CD4-positive, alpha-beta T cell (primary cell): ENCODE measurements at regions not wholly inside any gene's neighbourhood (a gene's known extent, or its start where the extent isn't known, plus 50 kb on each side); places are given as distances from the start of the nearest gene placed in this dataset.

Experiments
- ATAC-seq: fragments of 200-7000 bp; cut with Tn5 transposase; one replicate; pipeline ENCODE4 v1.10.0; 2022; ENCODE audit warnings: mild to moderate bottlenecking; ENCODE audit not compliant: poor library complexity
- CTCF ChIA-PET: fragments of 350-600 bp; sonication (Branson Sonifier 250); formaldehyde crosslinking; loops from one replicate; lab custom pipeline; 2021; ENCODE audit warnings: antibody characterized with exemption, inconsistent platforms; lab: Charles Lee
- POLR2A ChIA-PET: fragments of 350-600 bp; sonication (Branson Sonifier 250); formaldehyde crosslinking; loops from one replicate; lab custom pipeline; 2021; ENCODE audit warnings: antibody characterized with exemption, inconsistent platforms; lab: Charles Lee
- DNase-seq, 14 experiments: peaks; one replicate each; pipeline ENCODE4 v3.0.0-alpha.2; 2013 to 2020; ENCODE audit warnings: mixed read lengths in 2 of 14
- H3K27ac ChIP-seq, 2 donors: one replicate each; pipeline versions ENCODE4 v1.5.1 to v1.7.0; 2013; ENCODE audit warnings: low read length in 2 of 2, low read depth in 1 of 2, mild to moderate bottlenecking in 1 of 2
- H3K27me3 ChIP-seq, 2 experiments: 1 replicate in 1 of 2; 2 replicates in 1 of 2; pipeline versions ENCODE4 v1.6.1 to v1.7.0; 2013; ENCODE audit warnings: low read length in 2 of 2, control low read depth in 1 of 2, mild to moderate bottlenecking in 1 of 2, moderate library complexity in 1 of 2; ENCODE audit not compliant: insufficient read depth in 2 of 2, control insufficient read depth in 1 of 2
- H3K36me3 ChIP-seq: one replicate; pipeline ENCODE4 v1.6.1; 2013; ENCODE audit warnings: low read length, control low read depth; ENCODE audit not compliant: insufficient read depth
- H3K4me1 ChIP-seq: one replicate; pipeline ENCODE4 v1.6.1; 2013; ENCODE audit warnings: low read length, control low read depth; ENCODE audit not compliant: insufficient read depth
- H3K4me3 ChIP-seq: one replicate; pipeline ENCODE4 v1.5.1; 2013; ENCODE audit warnings: mild to moderate bottlenecking, low read length, moderate library complexity
- H3K9me3 ChIP-seq, 2 experiments: 1 replicate in 1 of 2; 2 replicates in 1 of 2; pipeline versions ENCODE4 v1.6.1 to v1.7.0; 2013; ENCODE audit warnings: low read length in 2 of 2, mild to moderate bottlenecking in 2 of 2, control low read depth in 1 of 2, moderate library complexity in 1 of 2; ENCODE audit not compliant: control insufficient read depth in 1 of 2, insufficient read depth in 1 of 2
- H3K27ac Mint-ChIP-seq: one replicate; pipeline ENCODE4 v1.8.0; 2020; ENCODE audit warnings: mixed read lengths
- H3K27me3 Mint-ChIP-seq: one replicate; pipeline ENCODE4 v1.8.0; 2021; ENCODE audit warnings: mixed read lengths
- H3K36me3 Mint-ChIP-seq: one replicate; pipeline ENCODE4 v1.8.0; 2021; ENCODE audit warnings: low read depth, mixed read lengths
- H3K4me1 Mint-ChIP-seq: one replicate; pipeline ENCODE4 v1.8.0; 2021; ENCODE audit warnings: low read depth, mixed read lengths
- H3K4me3 Mint-ChIP-seq: one replicate; pipeline ENCODE4 v1.8.0; 2020; ENCODE audit warnings: mild to moderate bottlenecking, mixed read lengths
- H3K9me3 Mint-ChIP-seq: one replicate; pipeline ENCODE4 v1.8.0; 2020; ENCODE audit warnings: mixed read lengths
- CTCF ChIP-seq: fragments of 200-600 bp; IDR thresholded peaks from one replicate; pipeline ENCODE4 v1.8.0; 2022; ENCODE audit warnings: antibody characterized with exemption, mild to moderate bottlenecking
- intact Hi-C, 2 experiments: fragments of 100-400 bp; cut with DNase I in 1 of 2; cut with micrococcal nuclease in 1 of 2; formaldehyde crosslinking; loops; one replicate each; pipeline versions ENCODE4 v1.15.1 to v1.9.0; 2023 to 2025; cut with DNase I, micrococcal nuclease

GRCh38 chr10:36788152-36788551 lies 337.2 kb upstream of the ANKRD30A start:
- Mint-ChIP-seq H3K27ac (no peak overlapping the region), H3K4me3 (no peak overlapping the region), H3K36me3 (no peaks in the 10 kb centered on the region), H3K9me3 (peaks cover 2% of the 10 kb centered on the region), H3K4me1 (no peaks in the 10 kb centered on the region), H3K27me3 (no peaks in the 10 kb centered on the region)
- H3K27me3 ChIP-seq = no peaks in the 10 kb centered on the region
- ChIA-PET CTCF (no interaction called here), POLR2A (no interaction called here)
- no peak for TF ChIP-seq CTCF
- H3K36me3 ChIP-seq = no peaks in the 10 kb centered on the region
- intact Hi-C loops = no loop called here
- H3K9me3 ChIP-seq = peaks cover 0 to 30% of the 10 kb centered on the region in 2 experiments
- no peak for ATAC-seq
- no peak overlapping the region for H3K27ac ChIP-seq
- no peaks in the 10 kb centered on the region for H3K4me1 ChIP-seq
- no peak overlapping the region for H3K4me3 ChIP-seq
- no peak for DNase-seq

- intact Hi-C loops = no loop called here
- ATAC-seq = no peak
- Histone ChIP-seq H3K4me1 (no peaks in the 10 kb centered on the region), H3K9me3 (peaks cover 0 to 16% of the 10 kb centered on the region in 2 experiments), H3K27ac (no peak overlapping the region), H3K27me3 (no peaks in the 10 kb centered on the region), H3K4me3 (no peak overlapping the region), H3K36me3 (no peaks in the 10 kb centered on the region)
- Mint-ChIP-seq H3K36me3 (no peaks in the 10 kb centered on the region), H3K27ac (no peak overlapping the region), H3K9me3 (peaks cover 2% of the 10 kb centered on the region), H3K4me3 (no peak overlapping the region), H3K27me3 (no peaks in the 10 kb centered on the region), H3K4me1 (no peaks in the 10 kb centered on the region)
- no peak for DNase-seq
- no peak for TF ChIP-seq CTCF
- ChIA-PET CTCF (no interaction called here), POLR2A (no interaction called here)
Measured at GRCh38 chr10:36783400-36783799, 342.0 kb upstream of the ANKRD30A start.

- DNase-seq (no peak), ATAC-seq (no peak)
- Mint-ChIP-seq H3K4me3 (no peak overlapping the region), H3K9me3 (peaks cover 2% of the 10 kb centered on the region), H3K4me1 (no peaks in the 10 kb centered on the region), H3K27ac (no peak overlapping the region), H3K27me3 (no peaks in the 10 kb centered on the region), H3K36me3 (no peaks in the 10 kb centered on the region)
- no peak for TF ChIP-seq CTCF
- H3K27ac ChIP-seq = no peak overlapping the region
- H3K9me3 ChIP-seq = peaks cover 0 to 11% of the 10 kb centered on the region in 2 experiments
- H3K27me3 ChIP-seq = no peaks in the 10 kb centered on the region
- H3K4me1 ChIP-seq = no peaks in the 10 kb centered on the region
- intact Hi-C loops = no loop called here
- H3K36me3 ChIP-seq = no peaks in the 10 kb centered on the region
- H3K4me3 ChIP-seq = no peak overlapping the region
- POLR2A ChIA-PET = no interaction called here
- CTCF ChIA-PET = no interaction called here
Measured at GRCh38 chr10:36781570-36781969, 343.8 kb upstream of the ANKRD30A start.
